SHP77 treated with DMSO at 0.1 percent for 48 hours (cell line): ENCODE measurements at regions not wholly inside any gene's neighbourhood (a gene's known extent, or its start where the extent isn't known, plus 50 kb on each side); places are given as distances from the start of the nearest gene placed in this dataset.
"Not testable (repeated sequence)": the region's sequence is repeated elsewhere in the genome, so short reads cannot be mapped to it uniquely, and the experiment has no call there.

ENCODE experiments used
- DNase-seq: peaks from one replicate; lab custom pipeline; 2025; lab: John Stamatoyannopoulos, UW

DNA sequence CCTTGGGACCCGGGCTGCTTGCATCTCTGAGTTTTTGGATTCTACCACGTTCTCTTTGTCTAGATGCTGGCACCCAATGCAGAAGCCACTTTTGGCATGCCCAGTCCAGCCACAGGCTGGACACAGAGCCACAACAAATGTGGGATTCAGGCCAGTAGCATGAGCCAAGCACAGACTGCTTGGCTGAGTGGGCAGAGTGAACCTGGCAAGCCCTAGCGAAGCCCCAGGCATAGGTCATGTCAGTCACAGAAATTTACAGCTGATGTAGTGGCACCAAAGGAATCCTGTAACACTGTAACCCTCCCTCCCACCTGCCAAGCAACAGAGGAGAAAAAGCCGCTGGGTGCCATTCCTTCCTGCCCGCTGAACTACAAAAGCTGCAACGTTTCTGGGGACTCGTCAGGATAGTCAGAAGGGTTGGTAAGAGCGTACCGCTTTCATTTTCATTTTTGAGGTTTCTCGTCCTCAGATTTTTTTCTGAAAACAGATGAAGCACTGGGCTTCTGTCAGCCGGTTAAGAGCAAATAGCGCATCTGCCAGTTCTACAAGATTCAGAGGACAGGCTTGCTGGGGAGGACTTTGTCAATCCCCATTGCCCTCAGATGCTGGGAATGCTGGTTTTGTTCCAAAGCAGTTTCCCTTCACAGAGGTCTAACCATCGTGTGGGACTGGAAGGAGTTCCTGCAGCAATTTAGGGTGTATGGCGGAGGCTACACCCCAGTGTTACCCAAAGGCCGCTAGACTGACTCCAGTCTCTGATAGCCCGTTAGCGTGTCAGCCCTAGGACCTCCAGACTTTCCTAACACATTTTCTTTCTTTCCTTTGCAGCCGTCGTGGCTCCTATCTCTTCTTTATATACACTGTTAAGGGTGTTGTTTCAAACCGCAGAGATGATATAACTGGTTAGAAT is 399.0 kb downstream of the HTR1A start:
- no peak for DNase-seq

- DNase-seq: no peak
Measured at GRCh38 chr5:63555874-63556273, 406.4 kb downstream of the HTR1A start.

DNA sequence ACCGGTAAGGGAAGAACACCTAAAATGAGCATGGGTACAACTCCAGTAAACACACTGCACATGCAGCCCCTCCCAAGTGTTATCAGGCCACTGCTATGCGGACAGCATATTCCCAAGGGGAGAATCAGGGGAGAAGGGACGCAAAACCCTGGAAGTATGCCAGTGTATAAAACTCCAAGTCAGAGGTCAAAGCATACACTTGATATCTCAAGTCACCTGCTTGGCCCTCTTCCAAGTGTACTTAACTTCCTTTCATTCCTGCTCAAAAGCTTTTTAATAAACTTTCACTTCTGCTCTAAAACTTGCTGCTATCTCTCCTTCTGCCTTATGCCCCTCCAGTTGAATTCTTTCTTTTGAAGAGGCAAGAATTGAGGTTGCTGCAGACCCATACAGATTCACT is 408.1 kb downstream of the HTR1A start:
- DNase-seq: no peak

GRCh38 chr5:63553073-63553472 is 409.2 kb downstream of the HTR1A start:
- no peak for DNase-seq

DNA sequence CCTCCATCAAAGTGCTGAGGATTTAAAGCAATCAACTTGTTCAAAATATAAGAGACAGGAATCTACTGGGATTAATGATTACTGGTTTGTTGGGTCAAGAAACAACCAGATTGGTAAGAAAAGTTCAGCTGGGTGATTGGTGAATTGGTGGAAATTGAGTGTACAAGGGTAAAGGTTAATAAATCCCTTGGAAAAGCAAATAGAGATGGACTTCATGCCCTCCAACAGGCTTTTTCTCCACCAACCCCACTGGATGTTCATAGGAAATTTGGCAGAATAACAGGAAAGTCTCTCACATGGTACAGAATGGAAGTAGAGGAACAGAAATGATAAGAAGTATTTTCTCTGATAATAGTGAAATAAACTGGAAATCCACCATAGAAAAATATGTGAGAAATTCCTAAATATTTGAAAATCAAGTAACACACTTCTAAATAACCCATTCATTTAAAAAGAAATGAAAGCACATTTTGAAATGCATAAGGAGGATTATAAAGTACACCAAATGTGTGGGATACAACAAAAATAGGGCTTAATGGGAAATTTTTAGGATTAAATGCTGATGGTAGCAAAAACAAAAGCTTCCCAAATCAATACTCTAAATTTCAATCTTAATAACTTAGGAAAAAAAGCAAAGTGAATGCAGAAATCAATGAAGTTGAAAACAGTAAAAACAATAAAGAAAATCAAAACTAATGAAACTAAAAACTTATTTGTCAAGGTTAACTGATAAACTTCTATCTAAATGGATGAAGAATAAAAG is 426.2 kb downstream of the HTR1A start:
- no peak for DNase-seq

DNA sequence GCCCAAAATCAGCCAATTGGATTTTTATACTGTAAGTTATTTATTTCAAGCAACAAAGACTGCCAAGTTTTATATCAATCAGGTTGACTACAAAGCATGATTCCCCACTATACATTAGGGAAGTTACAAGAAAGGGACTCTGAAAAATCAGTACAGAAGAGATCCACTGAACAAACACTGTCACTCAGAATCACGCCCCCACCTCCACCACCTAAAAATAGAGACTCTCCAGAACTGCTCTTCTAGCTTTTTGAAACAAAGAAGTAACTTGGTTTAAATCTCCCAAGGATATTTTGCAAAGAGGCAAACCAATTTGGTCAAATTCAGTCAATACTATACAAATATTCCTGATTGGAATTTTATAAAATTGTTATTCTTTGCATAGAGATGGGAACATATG is 438.0 kb downstream of the HTR1A start:
- DNase-seq: no peak

DNA sequence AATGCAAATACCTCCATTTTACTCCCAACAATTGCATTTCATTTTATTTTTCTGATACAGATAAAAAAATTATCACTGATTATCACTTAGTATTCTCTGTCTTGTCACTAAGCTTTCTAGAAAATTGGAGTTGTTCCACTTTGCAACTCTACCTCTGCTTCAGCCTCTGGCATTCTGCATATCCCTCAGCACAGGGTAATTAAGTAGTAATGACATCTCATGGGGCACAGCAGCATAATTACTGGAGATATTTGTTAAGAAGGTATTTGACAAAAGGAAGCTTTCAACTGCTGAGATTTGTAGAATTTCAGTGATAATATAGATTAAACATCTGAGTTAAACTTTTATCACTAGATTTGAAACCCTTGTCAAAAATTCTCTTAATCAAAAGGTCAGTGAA is 446.2 kb downstream of the HTR1A start:
- no peak for DNase-seq

- DNase-seq: no peak
Measured at GRCh38 chr5:63500242-63500641, 462.0 kb downstream of the HTR1A start.

GRCh38 chr5:63495225-63495624 is 467.0 kb downstream of the HTR1A start:
- no peak for DNase-seq

DNA sequence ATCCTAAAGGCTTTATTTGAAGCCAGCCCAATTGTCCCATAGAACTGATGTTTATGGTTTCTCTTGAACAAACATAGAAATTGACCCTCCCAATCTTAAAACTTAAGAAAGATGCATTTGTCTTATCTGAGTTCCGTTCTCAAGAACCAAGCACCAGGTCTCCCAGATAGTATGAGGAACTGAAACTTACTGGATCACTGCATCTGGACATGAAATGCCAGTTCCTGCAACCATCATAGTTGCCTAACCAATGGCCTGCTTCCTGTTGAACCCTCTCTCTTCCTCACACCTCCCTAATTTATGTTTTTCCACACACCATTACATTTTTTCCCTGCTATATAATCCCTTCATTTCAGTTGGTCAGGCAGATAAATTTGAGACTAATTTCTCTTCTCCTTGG is 478.9 kb downstream of the HTR1A start:
- no peak for DNase-seq

DNA sequence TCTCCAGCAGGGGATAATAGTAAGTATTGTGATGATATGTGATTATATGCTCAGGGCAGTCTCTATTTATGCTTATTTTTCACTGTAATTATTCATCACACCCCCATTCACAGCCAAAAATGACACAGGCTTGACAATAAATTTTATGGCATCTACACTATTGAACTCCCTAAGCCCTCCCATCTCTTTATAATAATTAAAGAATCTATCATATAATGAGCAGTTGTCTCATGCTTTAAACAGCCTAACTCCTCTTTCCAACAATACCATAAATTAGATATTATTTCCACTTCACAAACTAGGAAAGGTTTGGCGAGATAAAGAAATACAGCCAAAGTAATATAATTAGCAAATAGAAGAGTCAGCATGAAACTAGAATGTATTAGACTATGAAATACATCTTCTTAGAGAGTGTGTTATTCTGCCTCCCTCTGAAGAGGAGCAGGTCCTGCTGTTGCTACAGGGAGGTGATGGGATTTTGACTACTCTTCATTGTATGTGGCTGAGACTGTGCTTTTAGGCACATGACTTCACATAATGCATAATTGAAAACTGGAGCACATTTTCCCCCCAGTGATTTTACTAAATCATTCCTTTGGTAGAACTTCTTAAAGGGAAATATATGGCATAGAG is 488.8 kb downstream of the HTR1A start:
- DNase-seq: no peak

GRCh38 chr5:63456279-63456678 is 506.0 kb downstream of the HTR1A start:
- DNase-seq: no peak

DNA sequence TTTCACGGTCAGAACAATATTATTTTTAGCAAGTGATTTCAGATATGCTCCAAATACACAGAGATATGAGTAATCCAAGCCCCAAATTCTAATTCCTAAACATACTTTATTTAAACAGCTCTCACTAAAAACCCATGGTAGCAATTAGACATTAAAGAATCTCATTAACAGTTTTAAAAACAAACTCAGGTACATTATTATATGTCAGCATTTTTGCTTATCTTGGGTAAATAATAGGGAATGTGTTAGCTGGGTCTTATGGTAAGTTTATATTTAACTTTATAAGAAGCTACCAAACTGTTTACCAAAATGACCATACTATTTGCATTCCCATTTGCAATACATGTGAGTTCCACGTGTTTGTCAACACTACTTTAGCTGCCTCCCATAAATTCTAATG is 511.1 kb downstream of the HTR1A start:
- no peak for DNase-seq

GRCh38 chr5:63439537-63439936 is 522.7 kb downstream of the HTR1A start:
- no peak for DNase-seq

DNA sequence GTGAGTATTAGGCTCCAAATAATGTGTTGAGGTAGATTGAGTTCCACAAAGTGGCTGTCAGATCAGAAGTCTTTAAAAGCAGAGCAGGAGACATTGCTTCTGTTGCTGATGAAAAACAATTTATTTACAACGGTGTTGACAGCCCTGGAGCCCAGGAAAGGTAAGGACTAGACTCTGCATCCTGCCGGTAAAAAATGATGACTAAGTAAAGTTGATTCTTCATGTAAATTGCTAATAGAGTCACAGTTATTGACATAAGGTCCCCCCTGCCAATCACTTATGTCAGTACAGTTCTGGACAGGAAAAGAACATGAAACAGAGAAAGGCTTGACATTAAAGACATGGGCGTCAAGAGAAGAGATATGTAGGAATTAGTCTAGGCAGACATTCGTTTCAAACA is 552.5 kb downstream of the HTR1A start:
- DNase-seq: no peak

DNA sequence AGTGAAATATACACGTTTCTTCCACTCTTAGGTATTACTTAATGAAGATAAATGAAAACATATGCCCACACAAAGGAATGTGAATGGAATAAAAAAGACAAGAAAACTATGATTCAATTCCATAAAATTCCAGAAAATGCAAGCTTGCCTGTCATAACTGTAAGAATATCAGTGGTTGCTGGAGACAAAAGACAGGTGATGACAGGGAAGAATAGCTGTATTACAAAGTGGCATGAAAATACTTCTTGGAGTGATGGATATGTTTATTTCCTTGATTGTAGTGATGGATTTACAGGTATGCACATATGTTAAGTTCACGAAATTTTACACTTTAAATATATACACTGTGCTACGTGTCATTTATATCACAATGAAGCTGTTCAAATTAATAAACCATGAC is 553.3 kb downstream of the HTR1A start:
- no peak for DNase-seq

DNA sequence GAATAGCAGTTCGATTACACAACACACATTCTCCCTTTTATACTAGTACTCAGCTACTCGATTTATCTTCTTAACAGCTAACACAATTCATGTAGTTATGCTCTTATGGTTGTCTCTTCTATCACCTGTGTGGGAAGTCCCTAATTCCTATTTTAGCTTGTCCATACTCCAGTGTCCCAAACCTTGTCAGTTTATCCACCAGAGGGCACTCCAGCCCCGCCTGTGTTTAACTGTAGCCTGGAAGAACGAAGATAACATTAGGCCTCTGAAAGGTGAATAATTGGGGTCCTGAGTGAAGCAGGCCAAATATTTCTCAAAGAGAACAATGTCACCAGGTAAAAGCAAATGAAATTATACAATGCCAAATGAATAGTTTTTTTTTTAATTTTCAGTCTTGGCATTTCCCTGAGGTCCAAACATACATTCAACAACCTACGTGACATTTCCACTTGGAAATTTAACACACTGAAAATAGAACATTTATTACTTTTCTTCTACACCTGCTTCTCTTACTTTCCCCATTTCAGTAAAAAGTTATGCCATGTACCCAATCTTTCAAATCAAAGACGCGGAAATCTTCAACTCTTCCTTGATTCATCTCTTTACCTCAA is 560.7 kb downstream of the HTR1A start:
- peak; percentile 4 for DNase-seq

- no peak for DNase-seq
Measured at GRCh38 chr5:63400079-63400478, 562.2 kb downstream of the HTR1A start.

GRCh38 chr5:63398346-63398745 is 563.9 kb downstream of the HTR1A start:
- DNase-seq: no peak

DNA sequence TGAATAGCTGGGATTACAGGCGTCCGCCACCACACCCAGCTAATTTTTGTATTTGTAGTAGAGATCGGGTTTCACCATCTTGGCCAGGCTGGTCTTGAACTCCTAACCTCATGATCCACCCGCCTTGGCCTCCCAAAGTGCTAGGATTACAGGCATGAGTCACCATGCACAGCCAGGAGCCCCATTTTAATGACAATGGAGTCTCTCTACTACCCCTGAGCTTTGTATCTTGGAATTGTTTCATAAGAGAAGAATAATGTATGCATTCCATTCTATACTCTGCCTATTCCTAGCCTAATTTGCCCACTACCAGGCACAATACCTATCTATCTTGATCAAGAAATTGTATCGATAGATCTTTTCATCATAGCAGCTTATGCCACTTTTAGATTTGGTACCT is 574.1 kb downstream of the HTR1A start:
- not testable (repeated sequence) for DNase-seq

DNA sequence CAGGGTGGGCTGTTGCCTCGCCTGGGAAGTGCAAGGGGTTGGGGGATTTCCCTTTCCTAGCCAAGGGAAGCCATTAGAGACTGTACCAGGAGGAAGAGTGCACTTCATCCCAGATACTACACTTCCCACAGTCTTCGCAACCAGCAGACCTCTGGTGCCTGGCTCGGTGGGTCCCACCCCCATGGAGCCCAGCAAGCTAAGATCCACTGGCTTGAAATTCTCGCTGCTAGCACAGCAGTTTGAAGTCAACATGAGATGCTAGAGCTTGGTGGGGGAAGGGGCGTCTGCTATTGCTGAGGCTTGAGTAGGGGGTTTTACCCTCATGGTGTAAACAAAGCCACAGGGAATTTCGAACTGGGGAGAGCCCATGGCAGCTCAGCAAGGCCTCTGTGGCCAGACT is 586.4 kb downstream of the HTR1A start:
- DNase-seq: no peak

DNA sequence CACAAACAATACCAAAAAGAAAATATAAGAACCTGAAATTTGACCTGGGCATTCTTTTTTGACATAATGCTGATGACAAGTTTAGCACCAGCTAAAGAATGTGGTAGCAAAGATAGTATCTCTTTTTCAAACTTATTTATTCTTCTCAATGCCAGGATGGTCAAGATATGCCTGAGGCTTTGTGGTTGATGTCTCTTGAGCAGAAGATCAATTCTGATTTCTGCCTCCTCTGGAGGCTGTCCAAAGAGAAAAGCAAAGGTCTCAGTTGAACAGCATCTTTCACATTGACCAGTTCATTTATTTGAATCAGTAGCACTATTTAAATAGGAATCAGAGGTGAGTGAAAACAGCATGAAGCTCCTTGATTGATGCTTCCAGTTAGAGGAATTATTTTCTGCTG is 588.2 kb downstream of the HTR1A start:
- no peak for DNase-seq
